NCI-H146 (cell line): ENCODE measurements at regions not wholly inside any gene's neighbourhood (a gene's known extent, or its start where the extent isn't known, plus 50 kb on each side); places are given as distances from the start of the nearest gene placed in this dataset.

Experiments used
- DNase-seq: peaks from one replicate; lab custom pipeline; 2025; lab: John Stamatoyannopoulos, UW

- DNase-seq = no peak
Observed at GRCh38 chr6:28707387-28708282, 182.0 kb downstream of the GPX5 start.

GRCh38 chr6:28709478-28710349 lies 184.0 kb downstream of the GPX5 start:
- DNase-seq = no peak

- DNase-seq = peak; percentile 42
Observed at GRCh38 chr6:28710466-28711191, 184.9 kb downstream of the GPX5 start.

GRCh38 chr6:28711325-28711724 lies 185.6 kb downstream of the GPX5 start:
- no peak for DNase-seq

- DNase-seq = no peak
Observed at GRCh38 chr6:28711788-28712341, 186.2 kb downstream of the GPX5 start.

- no peak for DNase-seq
Observed at GRCh38 chr6:28712982-28713381, 187.3 kb downstream of the GPX5 start.

GRCh38 chr6:28719275-28719940 lies 193.7 kb downstream of the GPX5 start:
- no peak for DNase-seq

GRCh38 chr6:28720357-28721231 lies 194.9 kb downstream of the GPX5 start:
- no peak for DNase-seq

- no peak for DNase-seq
Observed at GRCh38 chr6:28721372-28721771, 195.7 kb downstream of the GPX5 start.

GRCh38 chr6:28724395-28724794 lies 198.7 kb downstream of the GPX5 start:
- DNase-seq = no peak

GRCh38 chr6:28725274-28725809 lies 198.4 kb downstream of the TRIM27 start:
- DNase-seq = no peak

- DNase-seq = no peak
Observed at GRCh38 chr6:28725890-28726348, 197.9 kb downstream of the TRIM27 start.

GRCh38 chr6:28726569-28727309 lies 197.0 kb downstream of the TRIM27 start:
- no peak for DNase-seq

- no peak for DNase-seq
Observed at GRCh38 chr6:28727559-28728211, 196.1 kb downstream of the TRIM27 start.

- DNase-seq = no peak
Observed at GRCh38 chr6:28729501-28730402, 194.0 kb downstream of the TRIM27 start.

- no peak for DNase-seq
Observed at GRCh38 chr6:28732052-28732451, 191.7 kb downstream of the TRIM27 start.

- DNase-seq = no peak
Observed at GRCh38 chr6:28734443-28734959, 189.3 kb downstream of the TRIM27 start.
